ENCODE measurements at regions not wholly inside any gene's neighbourhood (a gene's known extent, or its start where the extent isn't known, plus 50 kb on each side); places are given as distances from the start of the nearest gene placed in this dataset.
"Not testable (repeated sequence)": the region's sequence is repeated elsewhere in the genome, so short reads cannot be mapped to it uniquely, and the experiment has no call there.

GRCh38 chr7:66537380-66537779, 91.3 kb upstream of the KCTD7 start:
- no peak for DNase-seq (ENCODE audit: low read depth in 2 of 2)

- no peak for DNase-seq (ENCODE audit: low read depth in 2 of 2)
Observed at GRCh38 chr7:66537876-66538275, 90.8 kb upstream of the KCTD7 start.

- no peak for DNase-seq (ENCODE audit: low read depth in 2 of 2)
Observed at GRCh38 chr7:66539264-66539623, 89.4 kb upstream of the KCTD7 start.

- no peak for DNase-seq (ENCODE audit: low read depth in 2 of 2)
Observed at GRCh38 chr7:66539902-66540375, 88.7 kb upstream of the KCTD7 start.

- no peak for DNase-seq (ENCODE audit: low read depth in 2 of 2)
Observed at GRCh38 chr7:66542049-66542448, 86.6 kb upstream of the KCTD7 start.

DNA sequence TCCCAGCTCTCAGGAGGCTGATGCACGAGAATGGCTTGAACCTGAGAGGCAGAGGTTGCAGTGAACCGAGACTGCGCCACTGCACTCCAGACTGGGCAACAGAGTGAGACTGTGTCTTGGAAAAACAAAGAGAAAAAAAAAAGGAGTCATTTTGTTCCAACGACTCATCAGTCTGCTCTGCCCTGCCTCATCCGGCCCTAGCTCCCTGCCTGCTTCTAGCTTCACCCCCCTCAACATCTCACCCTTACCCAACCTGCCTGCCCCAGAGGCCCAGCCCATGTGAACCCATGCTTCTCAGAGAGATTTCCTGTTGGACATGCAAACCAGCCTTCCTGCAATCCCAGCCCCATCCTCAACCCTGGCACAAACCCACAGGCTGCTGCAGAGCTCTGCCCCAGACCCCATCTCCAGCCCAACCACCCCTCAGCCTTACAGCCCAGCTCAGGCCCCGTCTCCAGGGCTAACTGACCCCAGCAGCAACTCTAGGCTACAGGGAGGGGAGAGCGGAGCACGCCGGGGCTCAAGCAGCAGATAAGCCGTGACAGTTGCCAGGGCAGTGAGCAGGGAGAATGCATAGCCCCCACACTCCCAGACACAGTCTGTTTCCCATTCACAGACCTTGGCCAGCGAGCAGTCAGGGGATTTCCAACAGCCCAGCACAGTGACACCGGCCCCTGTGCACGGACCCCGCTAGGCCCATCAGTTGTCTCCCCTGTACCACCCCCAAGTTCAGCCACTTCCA, 86.0 kb upstream of the KCTD7 start:
- DNase-seq (ENCODE audit: low read depth in 2 of 2) = no peak

- DNase-seq (ENCODE audit: low read depth in 2 of 2) = no peak
Observed at GRCh38 chr7:66549466-66549865, 79.2 kb upstream of the KCTD7 start.

- DNase-seq (ENCODE audit: low read depth in 2 of 2) = no peak
Observed at GRCh38 chr7:66553001-66553400, 75.7 kb upstream of the KCTD7 start.

- DNase-seq (ENCODE audit: low read depth in 2 of 2) = not testable (repeated sequence)
Observed at GRCh38 chr7:66553675-66554074, 75.0 kb upstream of the KCTD7 start.

- not testable (repeated sequence) for DNase-seq (ENCODE audit: low read depth in 2 of 2)
Observed at GRCh38 chr7:66554291-66554690, 74.4 kb upstream of the KCTD7 start.

- not testable (repeated sequence) for DNase-seq (ENCODE audit: low read depth in 2 of 2)
Observed at GRCh38 chr7:66554842-66555430, 73.7 kb upstream of the KCTD7 start.

GRCh38 chr7:66556177-66556548, 72.5 kb upstream of the KCTD7 start:
- no peak for DNase-seq (ENCODE audit: low read depth in 2 of 2)

DNA sequence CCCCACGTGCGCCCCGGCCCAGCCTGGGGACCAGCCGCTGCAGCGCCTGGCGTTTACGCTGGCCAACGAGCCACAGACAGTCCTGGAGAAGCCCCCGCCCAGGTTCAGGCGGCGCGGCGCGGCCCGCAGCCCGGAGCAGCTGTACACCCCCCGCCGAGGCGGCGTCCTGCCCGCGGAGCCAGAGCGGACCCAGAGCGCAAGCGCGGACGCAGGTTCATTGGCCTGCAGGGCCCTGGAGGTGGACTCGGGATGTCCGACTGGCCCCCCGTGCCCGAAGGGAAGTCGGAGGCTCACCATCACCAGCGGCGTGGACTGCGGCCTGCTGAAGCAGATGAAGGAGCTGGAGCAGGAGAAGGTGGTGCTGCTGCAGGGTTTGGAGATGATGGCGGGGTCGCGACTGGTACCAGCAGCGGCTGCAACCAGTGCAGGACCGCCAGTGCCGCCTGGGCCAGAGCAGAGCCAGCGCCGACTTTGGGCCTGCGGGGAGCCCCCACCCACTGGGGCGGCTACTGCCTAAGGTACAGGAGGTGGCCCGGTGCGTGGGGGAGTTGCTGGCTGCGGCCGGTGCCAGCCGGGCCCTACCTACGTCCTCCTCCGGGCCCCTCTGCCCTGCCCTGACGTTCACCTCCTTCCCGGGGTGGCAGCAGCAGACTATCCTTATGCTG, 72.0 kb upstream of the KCTD7 start:
- DNase-seq (ENCODE audit: low read depth in 2 of 2) = no peak

GRCh38 chr7:66557214-66558200, 71.2 kb upstream of the KCTD7 start:
- DNase-seq (ENCODE audit: low read depth in 2 of 2) = no peak

DNA sequence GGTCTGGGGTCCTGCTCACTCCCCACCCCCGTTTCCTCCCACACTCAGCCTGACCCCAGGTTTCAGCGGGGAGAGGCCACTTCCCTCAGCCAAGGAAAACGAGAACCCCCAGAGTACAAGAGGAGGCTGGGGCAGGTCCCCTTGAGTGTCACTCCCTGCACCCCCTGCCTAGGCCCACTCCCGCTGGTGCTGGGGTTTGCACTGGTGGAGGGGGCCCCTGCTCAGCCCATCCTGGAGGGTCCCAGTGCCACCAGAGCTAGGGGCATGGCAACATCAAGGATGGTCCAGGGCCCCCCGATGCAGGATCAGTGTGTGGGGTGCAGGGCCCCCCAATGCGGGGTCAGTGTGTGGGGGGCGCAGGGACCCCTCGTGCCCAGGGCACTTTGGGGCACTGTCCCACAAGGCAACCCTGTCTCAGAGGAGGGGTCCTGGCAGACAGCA, 70.5 kb upstream of the KCTD7 start:
- no peak for DNase-seq (ENCODE audit: low read depth in 2 of 2)

- no peak for DNase-seq (ENCODE audit: low read depth in 2 of 2)
Observed at GRCh38 chr7:66558660-66559465, 69.8 kb upstream of the KCTD7 start.

DNA sequence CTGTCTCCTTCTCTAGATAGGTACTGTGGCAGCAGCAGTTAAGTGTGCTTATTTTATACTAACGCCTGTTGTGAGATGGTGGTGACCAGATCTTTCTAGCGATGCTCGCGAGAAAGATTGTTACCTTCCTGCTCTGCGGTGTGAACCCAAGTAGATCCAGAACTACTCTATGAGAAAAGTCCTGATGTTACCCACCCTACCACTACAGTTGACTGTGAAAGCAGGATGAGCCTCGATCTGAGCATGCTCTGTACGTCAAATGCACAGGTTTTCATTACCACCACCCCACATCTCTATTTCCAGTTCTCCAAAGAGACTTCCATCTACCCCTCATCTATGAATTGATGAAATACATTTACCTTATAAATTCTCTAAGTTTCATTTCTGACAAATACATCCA, 64.6 kb upstream of the KCTD7 start:
- no peak for DNase-seq (ENCODE audit: low read depth in 2 of 2)

GRCh38 chr7:66570179-66570578, 58.5 kb upstream of the KCTD7 start:
- not testable (repeated sequence) for DNase-seq (ENCODE audit: low read depth in 2 of 2)

DNA sequence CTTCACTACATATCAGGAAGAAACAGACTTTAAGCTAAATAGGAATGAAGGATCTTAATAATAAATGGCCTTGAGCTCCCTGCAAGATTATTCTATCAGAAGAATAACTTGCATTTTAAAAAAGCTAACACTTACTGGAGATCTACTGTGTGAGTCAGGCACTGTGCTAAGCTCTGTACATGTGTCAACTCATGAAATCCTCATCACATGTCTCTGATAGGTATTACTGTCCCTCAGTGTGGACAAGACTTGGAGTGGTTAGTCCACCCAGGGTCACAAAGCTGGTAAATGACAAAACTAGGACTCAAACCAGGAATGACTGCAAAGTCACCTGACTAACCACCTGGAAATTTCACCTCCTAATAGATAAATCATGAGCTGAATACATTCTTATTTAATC, 57.1 kb upstream of the KCTD7 start:
- no peak for DNase-seq (ENCODE audit: low read depth in 2 of 2)

DNA sequence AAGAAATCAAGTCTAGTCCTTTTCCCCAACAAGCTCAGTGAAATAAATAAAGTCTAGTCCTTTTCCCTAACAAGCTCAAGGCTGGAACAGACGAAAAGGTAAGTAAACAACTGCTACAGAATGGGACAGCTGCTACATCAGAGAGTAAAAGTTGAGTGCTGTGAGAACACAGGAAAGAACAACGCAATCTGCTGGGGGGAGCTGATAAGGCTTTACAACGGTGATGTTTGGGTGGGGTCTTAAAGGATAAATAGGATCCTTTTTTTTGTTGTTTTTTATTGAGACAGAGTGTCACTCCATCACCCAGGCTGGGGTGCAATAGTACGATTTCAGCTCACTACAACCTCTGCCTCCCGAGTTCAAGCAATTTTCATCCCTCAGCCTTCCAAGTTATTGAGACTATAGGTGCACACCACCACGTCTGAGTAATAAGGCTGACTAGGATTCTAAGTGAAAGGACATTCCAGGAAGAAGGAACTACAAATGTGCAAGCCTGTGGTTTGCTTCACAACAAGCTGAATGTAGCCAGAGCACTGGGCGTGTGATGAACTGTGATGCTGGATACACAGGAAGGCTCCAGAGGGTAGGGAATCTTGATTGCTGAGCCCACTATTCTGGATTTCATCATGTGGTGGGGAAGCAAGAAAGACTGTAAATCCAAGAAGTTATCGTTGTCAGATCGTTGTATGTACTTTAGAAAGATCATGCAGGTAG, 54.7 kb upstream of the KCTD7 start:
- not testable (repeated sequence) for DNase-seq (ENCODE audit: low read depth in 2 of 2)
